CD4-positive, alpha-beta T cell (primary cell): ENCODE measurements at regions not wholly inside any gene's neighbourhood (a gene's known extent, or its start where the extent isn't known, plus 50 kb on each side); places are given as distances from the start of the nearest gene placed in this dataset.

Experiments
- ATAC-seq: fragments of 200-7000 bp; cut with Tn5 transposase; one replicate; pipeline ENCODE4 v1.10.0; 2022; ENCODE audit warnings: mild to moderate bottlenecking; ENCODE audit not compliant: poor library complexity
- CTCF ChIA-PET: fragments of 350-600 bp; sonication (Branson Sonifier 250); formaldehyde crosslinking; loops from one replicate; lab custom pipeline; 2021; ENCODE audit warnings: antibody characterized with exemption, inconsistent platforms; lab: Charles Lee
- POLR2A ChIA-PET: fragments of 350-600 bp; sonication (Branson Sonifier 250); formaldehyde crosslinking; loops from one replicate; lab custom pipeline; 2021; ENCODE audit warnings: antibody characterized with exemption, inconsistent platforms; lab: Charles Lee
- DNase-seq, 14 experiments: peaks; one replicate each; pipeline ENCODE4 v3.0.0-alpha.2; 2013 to 2020; ENCODE audit warnings: mixed read lengths in 2 of 14
- H3K27ac ChIP-seq, 2 donors: one replicate each; pipeline versions ENCODE4 v1.5.1 to v1.7.0; 2013; ENCODE audit warnings: low read length in 2 of 2, low read depth in 1 of 2, mild to moderate bottlenecking in 1 of 2
- H3K27me3 ChIP-seq, 2 experiments: 1 replicate in 1 of 2; 2 replicates in 1 of 2; pipeline versions ENCODE4 v1.6.1 to v1.7.0; 2013; ENCODE audit warnings: low read length in 2 of 2, control low read depth in 1 of 2, mild to moderate bottlenecking in 1 of 2, moderate library complexity in 1 of 2; ENCODE audit not compliant: insufficient read depth in 2 of 2, control insufficient read depth in 1 of 2
- H3K36me3 ChIP-seq: one replicate; pipeline ENCODE4 v1.6.1; 2013; ENCODE audit warnings: low read length, control low read depth; ENCODE audit not compliant: insufficient read depth
- H3K4me1 ChIP-seq: one replicate; pipeline ENCODE4 v1.6.1; 2013; ENCODE audit warnings: low read length, control low read depth; ENCODE audit not compliant: insufficient read depth
- H3K4me3 ChIP-seq: one replicate; pipeline ENCODE4 v1.5.1; 2013; ENCODE audit warnings: mild to moderate bottlenecking, low read length, moderate library complexity
- H3K9me3 ChIP-seq, 2 experiments: 1 replicate in 1 of 2; 2 replicates in 1 of 2; pipeline versions ENCODE4 v1.6.1 to v1.7.0; 2013; ENCODE audit warnings: low read length in 2 of 2, mild to moderate bottlenecking in 2 of 2, control low read depth in 1 of 2, moderate library complexity in 1 of 2; ENCODE audit not compliant: control insufficient read depth in 1 of 2, insufficient read depth in 1 of 2
- H3K27ac Mint-ChIP-seq: one replicate; pipeline ENCODE4 v1.8.0; 2020; ENCODE audit warnings: mixed read lengths
- H3K27me3 Mint-ChIP-seq: one replicate; pipeline ENCODE4 v1.8.0; 2021; ENCODE audit warnings: mixed read lengths
- H3K36me3 Mint-ChIP-seq: one replicate; pipeline ENCODE4 v1.8.0; 2021; ENCODE audit warnings: low read depth, mixed read lengths
- H3K4me1 Mint-ChIP-seq: one replicate; pipeline ENCODE4 v1.8.0; 2021; ENCODE audit warnings: low read depth, mixed read lengths
- H3K4me3 Mint-ChIP-seq: one replicate; pipeline ENCODE4 v1.8.0; 2020; ENCODE audit warnings: mild to moderate bottlenecking, mixed read lengths
- H3K9me3 Mint-ChIP-seq: one replicate; pipeline ENCODE4 v1.8.0; 2020; ENCODE audit warnings: mixed read lengths
- intact Hi-C, 2 experiments: fragments of 100-400 bp; cut with DNase I in 1 of 2; cut with micrococcal nuclease in 1 of 2; formaldehyde crosslinking; loops; one replicate each; pipeline versions ENCODE4 v1.15.1 to v1.9.0; 2023 to 2025; cut with DNase I, micrococcal nuclease
- TF ChIP-seq, protein P1 (sequence below): fragments of 200-600 bp; IDR thresholded peaks from one replicate; pipeline ENCODE4 v1.8.0; 2022; ENCODE audit warnings: antibody characterized with exemption, mild to moderate bottlenecking

- Mint-ChIP-seq H3K4me1 (no peaks in the 10 kb centered on the region), H3K4me3 (no peak overlapping the region), H3K27ac (no peak overlapping the region), H3K36me3 (no peaks in the 10 kb centered on the region), H3K27me3 (peaks cover 9% of the 10 kb centered on the region), H3K9me3 (peaks cover 4% of the 10 kb centered on the region)
- intact Hi-C loops = no loop called here
- CTCF ChIA-PET = no interaction called here
- TF ChIP-seq, protein P1, sequence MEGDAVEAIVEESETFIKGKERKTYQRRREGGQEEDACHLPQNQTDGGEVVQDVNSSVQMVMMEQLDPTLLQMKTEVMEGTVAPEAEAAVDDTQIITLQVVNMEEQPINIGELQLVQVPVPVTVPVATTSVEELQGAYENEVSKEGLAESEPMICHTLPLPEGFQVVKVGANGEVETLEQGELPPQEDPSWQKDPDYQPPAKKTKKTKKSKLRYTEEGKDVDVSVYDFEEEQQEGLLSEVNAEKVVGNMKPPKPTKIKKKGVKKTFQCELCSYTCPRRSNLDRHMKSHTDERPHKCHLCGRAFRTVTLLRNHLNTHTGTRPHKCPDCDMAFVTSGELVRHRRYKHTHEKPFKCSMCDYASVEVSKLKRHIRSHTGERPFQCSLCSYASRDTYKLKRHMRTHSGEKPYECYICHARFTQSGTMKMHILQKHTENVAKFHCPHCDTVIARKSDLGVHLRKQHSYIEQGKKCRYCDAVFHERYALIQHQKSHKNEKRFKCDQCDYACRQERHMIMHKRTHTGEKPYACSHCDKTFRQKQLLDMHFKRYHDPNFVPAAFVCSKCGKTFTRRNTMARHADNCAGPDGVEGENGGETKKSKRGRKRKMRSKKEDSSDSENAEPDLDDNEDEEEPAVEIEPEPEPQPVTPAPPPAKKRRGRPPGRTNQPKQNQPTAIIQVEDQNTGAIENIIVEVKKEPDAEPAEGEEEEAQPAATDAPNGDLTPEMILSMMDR = no peak
- ATAC-seq (no peak), DNase-seq (no peak)
- H3K27ac ChIP-seq = no peak overlapping the region
- no peaks in the 10 kb centered on the region for H3K4me1 ChIP-seq
- POLR2A ChIA-PET = no interaction called here
- H3K4me3 ChIP-seq = no peak overlapping the region
- no peaks in the 10 kb centered on the region for H3K36me3 ChIP-seq
- peaks cover 2 to 5% of the 10 kb centered on the region in 2 experiments for H3K27me3 ChIP-seq
- peaks cover 0 to 4% of the 10 kb centered on the region in 2 experiments for H3K9me3 ChIP-seq
Observed at GRCh38 chr13:111872475-111873150, 194.3 kb upstream of the SOX1 start.

DNA sequence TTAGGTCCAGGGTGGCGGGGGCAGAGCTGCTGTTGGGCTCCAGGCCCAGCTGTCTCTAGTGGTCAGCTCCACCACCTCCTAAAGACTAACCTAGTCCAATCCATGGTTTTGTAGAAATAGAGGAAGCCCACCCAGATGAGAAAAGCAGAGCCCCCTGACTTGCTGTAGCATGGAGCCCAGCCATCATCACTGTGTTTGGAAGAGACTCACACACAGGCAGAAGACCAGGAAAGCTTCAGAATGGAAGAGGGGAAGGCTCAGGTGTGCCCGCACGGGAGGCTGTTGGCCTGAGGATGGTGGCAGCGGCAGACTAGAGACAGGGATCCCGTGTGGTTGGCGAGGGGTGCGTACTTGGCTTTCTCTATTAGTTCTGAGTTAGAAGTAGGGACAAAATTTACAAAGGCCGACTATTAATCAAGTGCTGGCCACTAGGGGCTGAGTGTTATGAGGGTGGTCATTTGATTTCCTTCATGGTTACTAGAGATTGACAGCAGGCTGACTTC lies 193.2 kb upstream of the SOX1 start:
- H3K27ac ChIP-seq = no peak overlapping the region
- no peak for ATAC-seq
- TF ChIP-seq, protein P1 = no peak
- Mint-ChIP-seq H3K36me3 (no peaks in the 10 kb centered on the region), H3K4me3 (no peak overlapping the region), H3K27me3 (peaks cover 9% of the 10 kb centered on the region), H3K4me1 (no peaks in the 10 kb centered on the region), H3K9me3 (no peaks in the 10 kb centered on the region), H3K27ac (no peak overlapping the region)
- DNase-seq = no peak
- H3K27me3 ChIP-seq = peaks cover 2 to 5% of the 10 kb centered on the region in 2 experiments
- H3K9me3 ChIP-seq = peaks cover 0 to 4% of the 10 kb centered on the region in 2 experiments
- CTCF ChIA-PET = no interaction called here
- POLR2A ChIA-PET = no interaction called here
- no peak overlapping the region for H3K4me3 ChIP-seq
- intact Hi-C loops = no loop called here
- H3K36me3 ChIP-seq = no peaks in the 10 kb centered on the region
- no peaks in the 10 kb centered on the region for H3K4me1 ChIP-seq

- no peaks in the 10 kb centered on the region for H3K4me1 ChIP-seq
- TF ChIP-seq, protein P1 = no peak
- POLR2A ChIA-PET = no interaction called here
- Mint-ChIP-seq H3K36me3 (no peaks in the 10 kb centered on the region), H3K27ac (no peak overlapping the region), H3K4me3 (no peak overlapping the region), H3K9me3 (no peaks in the 10 kb centered on the region), H3K4me1 (no peaks in the 10 kb centered on the region), H3K27me3 (peaks cover 9% of the 10 kb centered on the region)
- H3K27me3 ChIP-seq = peaks cover 2 to 5% of the 10 kb centered on the region in 2 experiments
- CTCF ChIA-PET = no interaction called here
- no peak overlapping the region for H3K27ac ChIP-seq
- H3K36me3 ChIP-seq = no peaks in the 10 kb centered on the region
- no peak for ATAC-seq
- intact Hi-C loops = no loop called here
- H3K4me3 ChIP-seq = no peak overlapping the region
- H3K9me3 ChIP-seq = peaks cover 0 to 5% of the 10 kb centered on the region in 2 experiments
- DNase-seq = no peak
Observed at GRCh38 chr13:111874981-111875380, 192.0 kb upstream of the SOX1 start.
